ENCODE measurements at regions not wholly inside any gene's neighbourhood (a gene's known extent, or its start where the extent isn't known, plus 50 kb on each side); places are given as distances from the start of the nearest gene placed in this dataset.

GRCh38 chr21:31564439-31564838 lies 95.1 kb upstream of the SOD1 start:
- no peak for DNase-seq

GRCh38 chr21:31560479-31560878 lies 99.0 kb upstream of the SOD1 start:
- DNase-seq, result no peak

GRCh38 chr21:31559368-31560119 lies 99.9 kb upstream of the SOD1 start:
- DNase-seq, result peak; percentile 89

- DNase-seq, result peak; percentile 90
These were observed 100.5 kb upstream of the SOD1 start for GRCh38 chr21:31558962-31559367.

- DNase-seq, result no peak
These were observed 101.1 kb upstream of the SOD1 start for GRCh38 chr21:31558189-31558961.

GRCh38 chr21:31557421-31558188 lies 101.9 kb upstream of the SOD1 start:
- no peak for DNase-seq

GRCh38 chr21:31556662-31557061 lies 102.8 kb upstream of the SOD1 start:
- no peak for DNase-seq

- DNase-seq, result no peak
These were observed 103.7 kb upstream of the SOD1 start for GRCh38 chr21:31555741-31556191.

GRCh38 chr21:31554511-31555022 lies 104.9 kb upstream of the SOD1 start:
- no peak for DNase-seq

GRCh38 chr21:31553926-31554325 lies 105.6 kb upstream of the SOD1 start:
- DNase-seq, result no peak

- DNase-seq, result no peak
These were observed 106.0 kb upstream of the SOD1 start for GRCh38 chr21:31553461-31553860.

GRCh38 chr21:31552826-31553225 lies 106.7 kb upstream of the SOD1 start:
- DNase-seq, result no peak

- DNase-seq, result no peak
These were observed 109.4 kb upstream of the SOD1 start for GRCh38 chr21:31550070-31550469.

- no peak for DNase-seq
These were observed 110.8 kb upstream of the SOD1 start for GRCh38 chr21:31548688-31549087.

- DNase-seq, result no peak
These were observed 112.9 kb upstream of the SOD1 start for GRCh38 chr21:31546443-31547170.

- DNase-seq, result no peak
These were observed 114.5 kb upstream of the SOD1 start for GRCh38 chr21:31545036-31545435.

- DNase-seq, result no peak
These were observed 116.3 kb upstream of the SOD1 start for GRCh38 chr21:31543191-31543590.

- no peak for DNase-seq
These were observed 120.7 kb upstream of the SOD1 start for GRCh38 chr21:31538816-31539215.

- DNase-seq, result no peak
These were observed 121.5 kb upstream of the SOD1 start for GRCh38 chr21:31537872-31538576.

GRCh38 chr21:31536138-31536537 lies 123.4 kb upstream of the SOD1 start:
- no peak for DNase-seq

- DNase-seq, result no peak
These were observed 127.5 kb upstream of the SOD1 start for GRCh38 chr21:31531967-31532366.

Measured in CD4-positive, alpha-beta T cell treated with Interferon gamma for 1 hour (primary cell).